ENCODE measurements at regions not wholly inside any gene's neighbourhood (a gene's known extent, or its start where the extent isn't known, plus 50 kb on each side); places are given as distances from the start of the nearest gene placed in this dataset.

- BruUV-seq (replicated peaks): no TSS peak
- TF ChIP-seq KDM6A (CRISPR knock-in tag; IDR thresholded peaks at IDR 0.05; ENCODE audit: low read depth) (no peak), ZNF598 (CRISPR knock-in tag; IDR thresholded peaks at IDR 0.05; ENCODE audit: borderline replicate concordance) (no peak), ZNF333 (CRISPR knock-in tag; IDR thresholded peaks at IDR 0.05; ENCODE audit: borderline replicate concordance) (no peak), ZNF788 (CRISPR knock-in tag; IDR thresholded peaks at IDR 0.05; ENCODE audit: borderline replicate concordance) (no peak), ETV6 (CRISPR knock-in tag; conservative IDR thresholded peaks at IDR 0.05) (no peak), KDM5B (CRISPR knock-in tag; IDR thresholded peaks at IDR 0.05; ENCODE audit: borderline replicate concordance) (no peak), ZNF569 (CRISPR knock-in tag; IDR thresholded peaks at IDR 0.05; ENCODE audit: borderline replicate concordance) (no peak), ATRX (CRISPR knock-in tag; IDR thresholded peaks at IDR 0.05; ENCODE audit: borderline replicate concordance) (no peak), CREB3 (CRISPR knock-in tag; IDR thresholded peaks at IDR 0.05) (no peak), CSRNP2 (CRISPR knock-in tag; conservative IDR thresholded peaks at IDR 0.05; ENCODE audit: low read depth) (no peak), ZBTB46 (CRISPR knock-in tag; IDR thresholded peaks at IDR 0.05; ENCODE audit: borderline replicate concordance) (no peak), ZBTB37 (CRISPR knock-in tag; IDR thresholded peaks at IDR 0.05) (no peak), MED1 (CRISPR knock-in tag; IDR thresholded peaks at IDR 0.05) (no peak), FOXK2 (IDR thresholded peaks at IDR 0.05) (no peak), SETDB1 (CRISPR knock-in tag; IDR thresholded peaks at IDR 0.05; ENCODE audit: borderline replicate concordance) (no peak), LBX2 (CRISPR knock-in tag; IDR thresholded peaks at IDR 0.05; ENCODE audit: borderline replicate concordance) (no peak), ZNF136 (CRISPR knock-in tag; IDR thresholded peaks at IDR 0.05; ENCODE audit: low read depth) (no peak), HMG20B (CRISPR knock-in tag; conservative IDR thresholded peaks at IDR 0.05) (no peak)
- Histone ChIP-seq H3K79me2 (ENCODE audit: insufficient read depth, low read length) (no peaks in the 10 kb centered on the region), H3K27me3 (ENCODE audit: control insufficient read depth in 1 of 2, insufficient read depth in 2 of 2, low read length in 2 of 2) (peaks cover 0 to 4% of the 10 kb centered on the region in 2 experiments; a peak in 1 of 5 replicates), H4K20me1 (ENCODE audit: insufficient read depth, low read length) (no peaks in the 10 kb centered on the region), H3K4me1 (ENCODE audit: insufficient read depth, low read length) (no peaks in the 10 kb centered on the region), H3K9ac (ENCODE audit: insufficient read depth, low read depth, low read length) (no peak overlapping the region), H3K27ac (ENCODE audit: extremely low read length, insufficient read depth, low read length) (no peak overlapping the region), H3K4me3 (replicated peaks in 1 of 3; ENCODE audit: insufficient read depth in 1 of 3, low read depth in 2 of 3, low read length in 3 of 3) (no peak overlapping the region), H3K36me3 (replicated peaks in 1 of 2; ENCODE audit: control insufficient read depth in 1 of 2, insufficient read depth in 2 of 2, low read length in 2 of 2) (no peaks in the 10 kb centered on the region), H3K4me2 (ENCODE audit: low read depth, low read length) (no peak overlapping the region), H3K9me3 (ENCODE audit: low read length) (no peaks in the 10 kb centered on the region), H2AFZ (ENCODE audit: low read length) (no peak overlapping the region)
- intact Hi-C loops (cut with micrococcal nuclease; ENCODE audit: unreplicated experiment): no loop called here
- FAIRE-seq: no peak
- ATAC-seq: no peak
- no peak for DNase-seq (ENCODE audit: low spot score)
- in situ Hi-C loops (cut with HindIII; ENCODE audit: extremely low pct_ligation_motif_present, low pct_unique_long_range_greater_than_20kb): no loop called here
- CTCF ChIA-PET (ENCODE audit: low intra/inter-chr PET ratio, low total read pairs): no interaction called here
- POLR2A ChIA-PET: no interaction called here
Measured at GRCh38 chr15:34640661-34641060, 57.2 kb upstream of the GOLGA8B start.
